ENCODE measurements at regions not wholly inside any gene's neighbourhood (a gene's known extent, or its start where the extent isn't known, plus 50 kb on each side); places are given as distances from the start of the nearest gene placed in this dataset.

- DNase-seq (ENCODE audit: low spot score in 2 of 2): peak in 1 of 2 donors; percentile 64
Measured at GRCh38 chr7:115274-115911, 77.0 kb upstream of the FAM20C start.

GRCh38 chr7:116188-116981 lies 76.0 kb upstream of the FAM20C start:
- Histone ChIP-seq H3K9me3 (peaks cover 0 to 9% of the 10 kb centered on the region in 2 donors), H3K27ac (no peak overlapping the region), H3K4me1 (no peaks in the 10 kb centered on the region), H3K27me3 (no peaks in the 10 kb centered on the region), H3K4me3 (no peak overlapping the region), H3K36me3 (no peaks in the 10 kb centered on the region)
- intact Hi-C loops (cut with DNase I): no loop called here
- no peak for DNase-seq (ENCODE audit: low spot score in 2 of 2)
- TF ChIP-seq CTCF (IDR thresholded peaks at IDR 0.05): no peak

More at GRCh38 chr7:115274-115911, 77.0 kb upstream of the FAM20C start:
- no peak for TF ChIP-seq CTCF (IDR thresholded peaks at IDR 0.05)
- intact Hi-C loops (cut with DNase I): no loop called here
- H3K4me1 ChIP-seq: no peaks in the 10 kb centered on the region
- no peaks in the 10 kb centered on the region for H3K27me3 ChIP-seq
- H3K36me3 ChIP-seq: no peaks in the 10 kb centered on the region
- H3K27ac ChIP-seq: no peak overlapping the region
- H3K9me3 ChIP-seq: peaks cover 0 to 9% of the 10 kb centered on the region in 2 donors
- H3K4me3 ChIP-seq: no peak overlapping the region

GRCh38 chr7:117836-118614 lies 74.3 kb upstream of the FAM20C start:
- H3K4me1 ChIP-seq: no peaks in the 10 kb centered on the region
- intact Hi-C loops (cut with DNase I): no loop called here
- H3K27me3 ChIP-seq: no peaks in the 10 kb centered on the region
- H3K9me3 ChIP-seq: peaks cover 0 to 5% of the 10 kb centered on the region in 2 donors
- no peak for DNase-seq (ENCODE audit: low spot score in 2 of 2)
- H3K36me3 ChIP-seq: no peaks in the 10 kb centered on the region
- H3K27ac ChIP-seq: no peak overlapping the region
- H3K4me3 ChIP-seq: no peak overlapping the region
- no peak for TF ChIP-seq CTCF (IDR thresholded peaks at IDR 0.05)

GRCh38 chr7:118615-119391 lies 73.6 kb upstream of the FAM20C start:
- intact Hi-C loops (cut with DNase I): no loop called here
- no peak for TF ChIP-seq CTCF (IDR thresholded peaks at IDR 0.05)
- no peak overlapping the region for H3K4me3 ChIP-seq
- no peaks in the 10 kb centered on the region for H3K27me3 ChIP-seq
- no peaks in the 10 kb centered on the region for H3K36me3 ChIP-seq
- DNase-seq (ENCODE audit: low spot score in 2 of 2): no peak
- no peaks in the 10 kb centered on the region for H3K9me3 ChIP-seq
- H3K27ac ChIP-seq: no peak overlapping the region
- H3K4me1 ChIP-seq: no peaks in the 10 kb centered on the region
